Fibroblast of lung (primary cell): ENCODE measurements at regions not wholly inside any gene's neighbourhood (a gene's known extent, or its start where the extent isn't known, plus 50 kb on each side); places are given as distances from the start of the nearest gene placed in this dataset.

ENCODE experiments used
- DNase-seq, 2 donors: peaks; one replicate each; pipeline versions ENCODE4 v3.0.0 to v3.0.0-alpha.2; 2010; ENCODE audit warnings: low read depth in 2 of 2
- H2AFZ ChIP-seq: 2 replicates; pipeline ENCODE4 v1.5.1; 2012; ENCODE audit warnings: low read length, control low read depth, inconsistent platforms
- H3K27ac ChIP-seq: 2 replicates; pipeline ENCODE4 v1.5.1; 2011; ENCODE audit warnings: low read length, control low read depth; ENCODE audit not compliant: insufficient read depth
- H3K27me3 ChIP-seq: 2 replicates; pipeline ENCODE4 v1.5.1; 2011; ENCODE audit warnings: mild to moderate bottlenecking, low read length; ENCODE audit not compliant: control insufficient read depth, insufficient read depth
- H3K36me3 ChIP-seq: 2 replicates; pipeline ENCODE4 v1.5.1; 2011; ENCODE audit warnings: low read length; ENCODE audit not compliant: control insufficient read depth, insufficient read depth
- H3K4me1 ChIP-seq: 2 replicates; pipeline ENCODE4 v1.5.1; 2011; ENCODE audit warnings: low read length; ENCODE audit not compliant: control insufficient read depth, insufficient read depth; ENCODE audit errors: extremely low read depth
- H3K4me2 ChIP-seq: 2 replicates; pipeline ENCODE4 v1.5.1; 2011; ENCODE audit warnings: low read length, control low read depth; ENCODE audit not compliant: insufficient read depth; ENCODE audit errors: extremely low read depth
- H3K4me3 ChIP-seq, 4 experiments: fragments of 200-600 bp in 1 of 4; sonication (generic) in 1 of 4; replicated peaks in 1 of 4; 2 replicates each; pipeline ENCODE4 v1.5.1; 2011 to 2016; ENCODE audit warnings: low read length in 4 of 4, low read depth in 3 of 4, mild to moderate bottlenecking in 3 of 4, control low read depth in 2 of 4, inconsistent platforms in 1 of 4, mixed read lengths in 1 of 4; ENCODE audit not compliant: insufficient read depth in 1 of 4; ENCODE audit errors: control extremely low read depth in 1 of 4
- H3K79me2 ChIP-seq: 2 replicates; pipeline ENCODE4 v1.5.1; 2012; ENCODE audit warnings: mild to moderate bottlenecking, low read length, inconsistent platforms; ENCODE audit not compliant: control insufficient read depth, insufficient read depth
- H3K9ac ChIP-seq: 2 replicates; pipeline ENCODE4 v1.5.1; 2011; ENCODE audit warnings: mild to moderate bottlenecking, low read length, control low read depth; ENCODE audit not compliant: insufficient read depth
- H3K9me3 ChIP-seq: 2 replicates; pipeline ENCODE4 v1.5.1; 2012; ENCODE audit warnings: low read depth, low read length; ENCODE audit not compliant: control insufficient read depth, insufficient read depth
- H4K20me1 ChIP-seq: 2 replicates; pipeline ENCODE4 v1.5.1; 2011; ENCODE audit warnings: low read length; ENCODE audit not compliant: control insufficient read depth, insufficient read depth; ENCODE audit errors: extremely low read depth
- CTCF ChIP-seq, 2 donors: IDR thresholded peaks in 1 of 2; conservative IDR thresholded peaks in 1 of 2; 1 replicate in 1 of 2; 2 replicates in 1 of 2; pipeline ENCODE4 v1.5.1; 2011 to 2012; ENCODE audit warnings: low read length in 2 of 2, control low read depth in 1 of 2, inconsistent platforms in 1 of 2, low read depth in 1 of 2, mild to moderate bottlenecking in 1 of 2
- EZH2 ChIP-seq: IDR thresholded peaks from 2 replicates; pipeline ENCODE4 v1.5.1; 2012; ENCODE audit warnings: low read length, control low read depth, mild to moderate bottlenecking; ENCODE audit errors: missing control alignments

- Histone ChIP-seq H4K20me1 (no peaks in the 10 kb centered on the region), H3K9me3 (no peaks in the 10 kb centered on the region), H2AFZ (no peak overlapping the region), H3K36me3 (no peaks in the 10 kb centered on the region), H3K27me3 (no peaks in the 10 kb centered on the region), H3K27ac (no peak overlapping the region), H3K9ac (no peak overlapping the region), H3K4me3 (no peak overlapping the region), H3K79me2 (no peaks in the 10 kb centered on the region), H3K4me2 (no peak overlapping the region), H3K4me1 (no peaks in the 10 kb centered on the region)
- TF ChIP-seq EZH2: no peak
- no peak for TF ChIP-seq CTCF (conservative IDR thresholded peaks at IDR 0.05 in 1 of 2, IDR thresholded peaks at IDR 0.05 in 1 of 2; ENCODE audit: low read depth in 1 of 2, low read length in 2 of 2)
- DNase-seq: no peak
Observed at GRCh38 chr2:16194096-16194390, 253.7 kb downstream of the MYCN start.

GRCh38 chr2:16192416-16193216, 252.3 kb downstream of the MYCN start:
- no peak overlapping the region for H3K4me3 ChIP-seq
- no peak overlapping the region for H3K4me2 ChIP-seq
- no peaks in the 10 kb centered on the region for H3K27me3 ChIP-seq
- TF ChIP-seq CTCF (conservative IDR thresholded peaks at IDR 0.05 in 1 of 2, IDR thresholded peaks at IDR 0.05 in 1 of 2; ENCODE audit: low read depth in 1 of 2, low read length in 2 of 2) (no peak), EZH2 (no peak)
- no peaks in the 10 kb centered on the region for H4K20me1 ChIP-seq
- H3K9me3 ChIP-seq: no peaks in the 10 kb centered on the region
- DNase-seq: no peak
- H3K9ac ChIP-seq: no peak overlapping the region
- H3K36me3 ChIP-seq: no peaks in the 10 kb centered on the region
- H2AFZ ChIP-seq: no peak overlapping the region
- H3K27ac ChIP-seq: no peak overlapping the region
- H3K79me2 ChIP-seq: no peaks in the 10 kb centered on the region
- no peaks in the 10 kb centered on the region for H3K4me1 ChIP-seq

- no peak overlapping the region for H3K9ac ChIP-seq
- H3K9me3 ChIP-seq: no peaks in the 10 kb centered on the region
- no peak overlapping the region for H3K4me3 ChIP-seq
- H3K4me2 ChIP-seq: no peak overlapping the region
- no peak overlapping the region for H3K27ac ChIP-seq
- no peaks in the 10 kb centered on the region for H3K36me3 ChIP-seq
- no peaks in the 10 kb centered on the region for H4K20me1 ChIP-seq
- no peak for DNase-seq
- no peaks in the 10 kb centered on the region for H3K79me2 ChIP-seq
- TF ChIP-seq EZH2 (no peak), CTCF (conservative IDR thresholded peaks at IDR 0.05 in 1 of 2, IDR thresholded peaks at IDR 0.05 in 1 of 2; ENCODE audit: low read depth in 1 of 2, low read length in 2 of 2) (no peak)
- H3K4me1 ChIP-seq: no peaks in the 10 kb centered on the region
- no peak overlapping the region for H2AFZ ChIP-seq
- H3K27me3 ChIP-seq: no peaks in the 10 kb centered on the region
Observed at GRCh38 chr2:16191431-16192200, 251.3 kb downstream of the MYCN start.
